ENCODE measurements at regions not wholly inside any gene's neighbourhood (a gene's known extent, or its start where the extent isn't known, plus 50 kb on each side); places are given as distances from the start of the nearest gene placed in this dataset.
A peak's percentile ranks its signal among the peaks of the same experiment; 100 is the strongest.
"Not testable (repeated sequence)": the region's sequence is repeated elsewhere in the genome, so short reads cannot be mapped to it uniquely, and the experiment has no call there.

- DNase-seq (ENCODE audit: low spot score), result no peak
Measured at GRCh38 chr4:83779103-83780052, 243.5 kb downstream of the GPAT3 start.

DNA sequence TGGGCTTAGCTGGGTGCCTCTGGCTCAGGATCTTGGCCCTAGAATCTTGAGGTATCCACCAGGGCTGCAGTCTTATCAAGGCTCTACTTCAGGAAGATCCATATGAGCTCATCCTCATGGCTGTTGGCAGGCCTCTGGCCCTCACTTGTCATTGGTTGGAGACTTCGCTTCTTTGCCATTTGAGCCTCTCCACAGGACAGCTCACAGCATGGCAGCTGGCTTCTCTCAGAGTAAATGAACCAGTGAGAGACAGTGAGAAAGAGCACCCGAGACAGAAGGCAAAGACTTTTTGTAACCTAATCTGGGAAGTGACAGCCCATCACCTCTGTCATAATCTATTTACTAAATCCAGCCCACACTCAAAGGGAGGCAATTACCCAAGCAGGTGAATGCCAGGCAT, 236.8 kb downstream of the GPAT3 start:
- DNase-seq (ENCODE audit: low spot score), result no peak

GRCh38 chr4:83771113-83771705, 235.3 kb downstream of the GPAT3 start:
- peak; percentile 50 for DNase-seq (ENCODE audit: low spot score)

DNA sequence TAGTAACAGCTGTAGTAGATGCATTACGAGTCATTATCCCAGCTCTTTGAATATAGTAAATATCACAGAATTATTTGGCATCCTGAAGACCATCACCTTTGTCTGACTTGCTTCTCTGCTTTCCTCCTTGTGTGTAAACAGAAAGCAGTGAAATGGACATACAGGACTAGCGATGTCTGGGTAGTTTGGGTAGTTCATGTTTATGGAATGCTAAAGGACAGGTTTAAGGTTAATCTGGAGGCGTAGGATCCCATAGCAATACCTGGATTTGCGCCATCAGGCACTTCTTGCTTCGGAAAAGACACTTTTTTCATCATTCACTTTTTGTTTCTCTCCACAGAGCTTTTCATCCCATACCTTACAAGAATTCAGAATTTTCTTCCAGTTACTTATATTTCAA, 232.2 kb downstream of the GPAT3 start:
- no peak for DNase-seq (ENCODE audit: low spot score)

DNA sequence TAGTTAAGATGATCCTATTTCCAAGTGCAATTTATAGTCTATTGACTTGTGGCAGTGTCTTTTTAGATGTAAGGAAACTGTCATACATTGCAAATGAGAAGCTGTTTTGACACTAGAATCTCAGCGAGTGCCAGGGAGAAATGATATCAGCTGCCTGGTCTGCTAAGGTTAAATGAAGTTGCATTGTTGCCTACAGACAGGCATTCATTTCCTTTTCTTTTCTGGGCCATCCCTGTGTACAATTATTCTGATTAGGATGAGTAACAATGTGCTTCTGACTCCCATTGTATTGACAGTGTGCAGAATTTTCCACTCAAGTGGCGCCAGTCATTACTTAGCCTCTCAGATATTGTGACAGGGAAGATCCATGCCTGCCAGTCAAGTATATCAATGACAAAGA, 231.2 kb downstream of the GPAT3 start:
- DNase-seq (ENCODE audit: low spot score), result no peak

DNA sequence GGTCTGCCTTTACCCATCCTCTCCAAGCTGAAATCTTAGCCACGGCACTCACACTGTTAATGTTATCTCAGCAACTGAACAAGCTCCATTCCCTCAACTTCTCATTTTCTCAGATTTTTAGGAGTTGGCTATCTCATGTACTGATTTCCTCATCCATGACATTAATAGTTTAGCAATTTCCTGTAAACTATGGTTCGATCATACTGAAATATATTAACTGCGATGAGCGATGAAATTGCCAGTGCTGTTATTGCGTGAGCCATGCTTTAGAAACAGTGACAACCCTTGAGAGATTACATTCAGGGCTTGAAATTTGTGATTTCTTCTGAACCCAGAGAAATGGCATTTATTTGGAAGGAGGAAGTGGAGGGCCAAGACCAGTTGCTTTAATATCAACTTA, 223.7 kb downstream of the GPAT3 start:
- no peak for DNase-seq (ENCODE audit: low spot score)

- no peak for DNase-seq (ENCODE audit: low spot score)
Measured at GRCh38 chr4:83758285-83758684, 222.4 kb downstream of the GPAT3 start.

- DNase-seq (ENCODE audit: low spot score), result no peak
Measured at GRCh38 chr4:83757121-83757621, 221.3 kb downstream of the GPAT3 start.

GRCh38 chr4:83753260-83753659, 217.4 kb downstream of the GPAT3 start:
- DNase-seq (ENCODE audit: low spot score), result no peak

DNA sequence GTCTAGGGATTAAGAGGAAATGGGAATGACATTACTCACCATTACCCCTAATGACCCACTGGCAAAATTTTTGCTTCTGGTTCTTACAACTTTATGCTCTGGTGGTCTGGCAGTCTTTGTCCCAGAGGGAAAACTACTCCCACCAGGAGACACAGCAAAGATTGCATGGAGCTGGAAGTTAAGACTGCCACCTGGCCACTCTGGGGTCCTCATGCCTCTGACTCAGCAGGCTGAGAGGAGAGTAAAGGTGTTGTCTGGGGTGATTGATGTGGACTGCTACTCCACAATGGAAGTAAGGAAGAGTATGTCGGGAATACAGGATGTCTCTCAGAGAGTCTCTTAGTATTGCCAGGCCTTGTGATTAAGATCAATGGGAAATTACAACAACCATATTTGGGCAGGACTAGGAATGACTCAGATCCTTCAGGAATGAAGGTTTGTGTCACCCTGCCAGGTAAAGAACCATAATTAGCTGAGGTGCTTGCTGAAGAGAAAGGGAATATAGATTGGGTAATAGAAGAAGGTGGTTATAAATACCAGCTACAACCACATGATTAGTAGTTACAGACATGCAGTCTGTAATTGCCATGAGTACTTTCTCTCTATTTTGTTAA, 215.5 kb downstream of the GPAT3 start:
- no peak for DNase-seq (ENCODE audit: low spot score)

DNA sequence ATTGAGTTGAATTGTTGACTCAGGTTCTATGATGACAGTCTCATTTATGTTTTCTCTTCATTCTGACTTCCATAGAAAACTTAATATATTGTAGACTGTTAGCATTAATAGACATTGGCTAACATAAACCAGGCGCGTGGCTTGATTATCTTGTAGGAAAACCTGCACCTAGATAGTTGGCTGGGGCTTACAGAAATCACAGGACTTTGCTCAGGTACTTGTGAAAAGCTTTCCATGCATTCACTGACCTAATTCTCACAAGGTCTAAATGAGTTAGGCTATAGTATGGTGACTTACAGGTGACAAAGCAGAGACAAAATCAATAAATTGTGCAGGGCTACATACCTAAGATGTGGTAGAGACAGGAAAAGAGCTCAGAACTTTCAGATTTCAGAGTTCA, 212.8 kb downstream of the GPAT3 start:
- no peak for DNase-seq (ENCODE audit: low spot score)

- no peak for DNase-seq (ENCODE audit: low spot score)
Measured at GRCh38 chr4:83738895-83739294, 203.0 kb downstream of the GPAT3 start.

DNA sequence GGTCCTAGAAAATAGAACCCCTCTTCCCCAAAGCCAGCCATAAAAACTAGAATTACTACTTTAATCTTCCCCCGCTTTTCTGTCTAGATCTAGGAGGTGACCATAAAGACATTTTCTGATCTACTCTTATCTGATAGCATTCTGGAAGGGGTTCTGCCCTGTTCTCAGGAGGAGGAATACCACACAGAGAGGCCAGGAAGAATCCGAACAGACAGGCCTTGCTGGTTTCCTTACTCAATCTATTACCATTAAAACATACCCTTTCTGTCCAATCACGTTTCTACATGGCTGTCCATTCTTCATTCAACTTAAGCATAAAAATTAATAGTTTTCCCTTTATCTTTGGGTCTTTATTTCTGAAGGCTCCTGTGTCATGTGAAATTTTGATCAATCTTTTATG, 198.7 kb downstream of the GPAT3 start:
- no peak for DNase-seq (ENCODE audit: low spot score)

GRCh38 chr4:83732114-83732635, 196.3 kb downstream of the GPAT3 start:
- DNase-seq (ENCODE audit: low spot score), result no peak

DNA sequence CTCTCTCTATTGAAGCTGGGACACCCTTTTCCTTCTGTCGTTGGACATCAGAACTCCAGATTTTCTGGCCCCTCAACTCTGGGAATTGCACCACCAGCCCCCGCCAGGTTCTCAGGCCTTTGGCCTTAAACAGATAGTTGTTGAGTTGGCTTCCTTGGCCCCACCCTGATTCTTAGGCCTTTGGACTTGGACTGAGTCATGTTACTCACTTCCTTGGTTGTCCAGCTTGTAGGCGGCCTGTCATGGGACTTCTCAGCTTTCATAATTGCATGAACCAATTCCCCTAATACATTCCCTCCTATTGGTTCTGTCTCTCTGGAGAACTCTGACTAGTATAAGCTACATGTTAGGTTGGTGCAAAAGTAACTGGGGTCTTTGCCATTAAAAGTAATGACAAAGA, 195.7 kb downstream of the GPAT3 start:
- no peak for DNase-seq (ENCODE audit: low spot score)

DNA sequence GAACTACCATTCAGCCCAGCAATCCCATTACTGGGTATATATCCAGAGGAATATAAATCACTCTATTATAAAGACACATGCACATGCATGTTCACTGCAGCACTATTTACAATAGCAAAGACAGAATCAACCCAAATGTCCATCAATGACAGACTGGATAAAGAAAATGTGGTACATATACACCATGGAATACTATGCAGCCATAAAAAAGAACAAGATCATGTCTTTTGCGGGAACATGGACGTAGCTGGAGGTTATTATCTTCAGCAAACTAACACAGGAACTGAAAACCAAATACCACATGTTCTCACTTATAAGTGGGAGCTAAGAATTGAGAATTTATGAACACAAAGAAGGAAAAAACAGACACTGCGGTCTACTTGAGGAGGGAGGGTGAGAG, 195.1 kb downstream of the GPAT3 start:
- not testable (repeated sequence) for DNase-seq (ENCODE audit: low spot score)

DNA sequence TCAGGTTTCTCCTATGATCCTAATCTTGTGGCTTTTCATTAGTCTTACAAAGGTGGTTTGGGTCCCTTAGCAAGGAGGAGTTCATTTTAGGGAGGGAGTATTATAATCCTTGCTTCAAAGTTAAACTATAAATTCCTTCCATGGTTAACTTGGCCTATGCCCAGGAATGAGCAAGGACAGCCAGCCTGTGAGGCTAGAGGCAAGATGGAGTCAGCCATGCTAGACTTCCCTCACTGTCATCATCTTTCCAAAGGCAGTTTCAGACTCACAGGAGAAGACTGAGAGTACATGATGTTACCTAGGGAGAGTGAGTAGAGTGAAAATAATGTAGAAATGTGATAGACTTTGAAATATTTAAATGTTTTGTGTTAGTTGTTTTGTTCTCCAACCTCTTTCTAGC, 192.3 kb downstream of the GPAT3 start:
- DNase-seq (ENCODE audit: low spot score), result no peak

DNA sequence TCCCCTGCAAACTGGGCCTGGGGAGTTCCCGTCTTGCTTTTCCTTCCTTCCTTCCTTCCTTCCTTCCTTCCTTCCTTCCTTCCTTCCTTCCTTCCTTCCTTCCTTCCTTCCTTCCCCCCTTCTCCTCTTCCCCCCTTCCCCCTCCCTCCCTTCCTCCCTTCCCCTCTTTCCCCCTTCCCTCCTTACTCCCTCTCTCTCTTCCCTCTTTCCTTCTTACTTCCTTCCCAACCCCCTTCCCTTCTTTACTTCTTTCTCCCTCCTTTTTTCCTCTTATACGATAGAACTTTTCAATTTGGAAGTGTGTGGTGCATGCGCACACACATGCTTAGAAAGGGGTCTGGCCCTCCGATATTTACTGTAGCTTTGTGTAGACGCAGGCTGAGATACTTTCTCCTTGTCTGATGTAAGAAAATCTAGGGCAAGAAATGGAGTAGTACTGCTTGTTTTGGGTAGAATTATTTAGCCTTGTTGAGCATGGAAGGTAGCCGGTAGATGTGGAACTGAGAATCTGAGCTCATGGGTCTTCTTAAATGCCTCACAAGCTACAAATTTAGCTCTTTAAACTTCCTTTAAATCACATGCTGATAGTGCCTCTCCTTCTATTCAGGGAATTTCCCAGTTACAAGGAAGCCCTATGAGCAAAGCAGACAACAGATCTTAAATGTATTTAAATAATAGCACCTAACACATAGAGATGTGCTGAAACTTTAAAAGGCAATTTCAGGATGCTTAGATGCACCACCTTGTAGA, 189.6 kb downstream of the GPAT3 start:
- DNase-seq (ENCODE audit: low spot score), result peak; percentile 3

DNA sequence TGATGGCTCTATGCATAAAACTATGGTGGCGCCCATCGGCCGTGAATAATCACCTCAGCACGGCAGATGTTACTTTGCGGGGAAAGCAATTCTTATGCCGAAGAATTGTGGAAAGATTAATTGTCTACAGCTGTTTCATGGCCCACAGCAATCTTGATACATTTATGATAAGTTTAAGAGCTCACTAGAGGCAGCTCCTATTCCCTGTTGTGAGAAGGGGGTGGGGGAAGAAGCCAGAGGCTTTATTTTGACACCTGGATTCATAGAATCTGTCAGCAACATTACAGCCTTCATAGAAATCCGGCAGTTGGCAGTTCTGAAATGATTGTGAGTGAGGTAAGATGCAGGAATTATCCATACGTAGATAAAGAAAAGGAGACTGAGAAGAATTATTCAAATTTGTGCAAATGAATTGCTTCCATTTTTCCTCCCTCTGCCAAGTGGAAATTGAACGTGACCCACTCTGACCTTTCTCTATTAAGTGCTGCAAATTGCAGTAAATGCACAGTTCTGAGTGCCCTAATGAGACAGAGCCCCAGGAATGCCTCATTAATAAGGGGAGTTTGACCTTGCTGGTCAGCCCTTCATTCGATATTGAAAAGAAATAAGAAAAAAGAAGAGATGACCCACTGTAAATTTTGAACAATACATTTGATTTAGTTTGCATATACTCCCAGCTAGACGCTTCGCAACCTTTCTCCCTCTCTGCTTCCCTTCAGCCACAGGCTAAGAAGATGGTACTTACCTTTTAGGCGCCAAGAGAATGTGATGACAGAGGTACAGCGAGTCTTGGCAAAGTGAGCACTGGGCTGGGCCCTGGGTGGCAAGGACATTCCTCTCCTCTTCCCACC, 188.8 kb downstream of the GPAT3 start:
- DNase-seq (ENCODE audit: low spot score), result no peak

DNA sequence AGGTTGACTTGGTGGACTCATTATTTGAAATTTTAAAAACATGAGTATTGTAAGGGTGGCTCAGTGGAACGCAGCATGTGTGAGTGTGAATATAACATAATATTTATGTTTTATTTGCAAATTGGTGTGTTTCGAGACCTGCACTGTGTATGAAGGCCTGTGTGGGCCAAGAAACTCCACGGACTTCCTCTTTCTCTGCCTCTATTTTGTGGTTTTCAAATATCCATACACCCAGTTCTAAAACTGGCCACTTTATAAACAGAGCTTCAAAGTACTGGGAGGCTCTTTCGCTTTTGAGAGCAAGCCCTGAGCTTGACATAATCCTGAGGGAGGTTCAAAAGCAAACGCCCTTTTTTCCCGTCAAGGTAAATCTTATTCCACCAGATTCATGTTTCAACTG, 187.7 kb downstream of the GPAT3 start:
- DNase-seq (ENCODE audit: low spot score), result no peak

GRCh38 chr4:83722730-83723269, 186.9 kb downstream of the GPAT3 start:
- DNase-seq (ENCODE audit: low spot score), result no peak

Measured in Ammon's horn (tissue), 1 donor.